H1 (cell line): ENCODE measurements at regions not wholly inside any gene's neighbourhood (a gene's known extent, or its start where the extent isn't known, plus 50 kb on each side); places are given as distances from the start of the nearest gene placed in this dataset.

Source experiments
- ATF2 ChIP-seq: IDR thresholded peaks from 2 replicates; pipeline ENCODE4 v1.6.1; 2012; ENCODE audit warnings: low read length, inconsistent platforms
- ATF3 ChIP-seq: IDR thresholded peaks from 2 replicates; pipeline ENCODE4 v1.6.1; 2011; ENCODE audit warnings: low read depth, mild to moderate bottlenecking, low read length; ENCODE audit not compliant: insufficient read depth
- CBX8 ChIP-seq: fragments of 300-800, 300-1000 bp; sonication (generic); IDR thresholded peaks from 2 replicates; pipeline ENCODE4 v1.7.1; 2016; ENCODE audit warnings: low read depth, low read length, borderline replicate concordance
- CREB1 ChIP-seq: IDR thresholded peaks from 2 replicates; pipeline ENCODE4 v1.6.1; 2012; ENCODE audit warnings: inconsistent platforms
- KDM5A ChIP-seq: fragments of 200-600 bp; IDR thresholded peaks from 2 replicates; pipeline ENCODE4 v1.7.1; 2012; ENCODE audit warnings: mild to moderate bottlenecking, low read length, inconsistent platforms, mixed read lengths
- MAX ChIP-seq: IDR thresholded peaks from 2 replicates; pipeline ENCODE4 v1.6.1; 2012; ENCODE audit warnings: inconsistent platforms
- POLR2A ChIP-seq, 2 experiments: IDR thresholded peaks; 1 replicate in 1 of 2; 2 replicates in 1 of 2; pipeline ENCODE4 v1.6.1; 2011; ENCODE audit warnings: low read depth in 2 of 2, low read length in 2 of 2, mild to moderate bottlenecking in 2 of 2; ENCODE audit errors: control extremely low read depth in 1 of 2
- RAD21 ChIP-seq, 2 experiments: IDR thresholded peaks in 1 of 2; conservative IDR thresholded peaks in 1 of 2; 2 replicates each; pipeline ENCODE4 v1.6.1; 2011; ENCODE audit warnings: low read depth in 2 of 2, low read length in 2 of 2, improper control_type of control experiment in 1 of 2, inconsistent platforms in 1 of 2, mild to moderate bottlenecking in 1 of 2, moderate library complexity in 1 of 2
- SAP30 ChIP-seq: fragments of 300-600 bp; sonication (generic); IDR thresholded peaks from 2 replicates; pipeline ENCODE4 v1.7.1; 2012; ENCODE audit warnings: low read length, moderate library complexity, mild to moderate bottlenecking, inconsistent platforms; ENCODE audit not compliant: insufficient read depth, insufficient replicate concordance
- SIN3A ChIP-seq, 2 experiments: IDR thresholded peaks in 1 of 2; conservative IDR thresholded peaks in 1 of 2; 2 replicates each; pipeline ENCODE4 v1.6.1; 2011 to 2012; ENCODE audit warnings: low read length in 2 of 2, improper control_type of control experiment in 1 of 2, low read depth in 1 of 2, mild to moderate bottlenecking in 1 of 2
- SP1 ChIP-seq: IDR thresholded peaks from 2 replicates; pipeline ENCODE4 v1.6.1; 2011; ENCODE audit warnings: low read depth, low read length
- SP2 ChIP-seq: IDR thresholded peaks from 2 replicates; pipeline ENCODE4 v1.6.1; 2012; ENCODE audit warnings: mild to moderate bottlenecking, low read length, inconsistent platforms
- TAF1 ChIP-seq: IDR thresholded peaks from 2 replicates; pipeline ENCODE4 v1.6.1; 2011; ENCODE audit warnings: mild to moderate bottlenecking, low read depth, low read length
- TAF7 ChIP-seq: optimal IDR thresholded peaks from 2 replicates; pipeline ENCODE3; 2011; ENCODE audit warnings: low read depth, mild to moderate bottlenecking, inconsistent platforms, low read length, moderate library complexity, borderline replicate concordance
- TCF12 ChIP-seq: IDR thresholded peaks from 2 replicates; pipeline ENCODE4 v1.6.1; 2011; ENCODE audit warnings: low read depth, mild to moderate bottlenecking, low read length
- YY1 ChIP-seq: IDR thresholded peaks from 2 replicates; pipeline ENCODE4 v1.6.1; 2011; ENCODE audit warnings: low read depth, mild to moderate bottlenecking, low read length
- TF ChIP-seq, protein P1 (sequence below), 3 experiments: IDR thresholded peaks; 1 replicate in 2 of 3; 2 replicates in 1 of 3; pipeline versions ENCODE4 v1.5.1 to v1.6.1; 2011; ENCODE audit warnings: low read length in 3 of 3, mild to moderate bottlenecking in 3 of 3, inconsistent platforms in 2 of 3, low read depth in 1 of 3, moderate library complexity in 1 of 3; ENCODE audit not compliant: insufficient read depth in 1 of 3; ENCODE audit errors: control extremely low read depth in 1 of 3

- TF ChIP-seq, protein P1, sequence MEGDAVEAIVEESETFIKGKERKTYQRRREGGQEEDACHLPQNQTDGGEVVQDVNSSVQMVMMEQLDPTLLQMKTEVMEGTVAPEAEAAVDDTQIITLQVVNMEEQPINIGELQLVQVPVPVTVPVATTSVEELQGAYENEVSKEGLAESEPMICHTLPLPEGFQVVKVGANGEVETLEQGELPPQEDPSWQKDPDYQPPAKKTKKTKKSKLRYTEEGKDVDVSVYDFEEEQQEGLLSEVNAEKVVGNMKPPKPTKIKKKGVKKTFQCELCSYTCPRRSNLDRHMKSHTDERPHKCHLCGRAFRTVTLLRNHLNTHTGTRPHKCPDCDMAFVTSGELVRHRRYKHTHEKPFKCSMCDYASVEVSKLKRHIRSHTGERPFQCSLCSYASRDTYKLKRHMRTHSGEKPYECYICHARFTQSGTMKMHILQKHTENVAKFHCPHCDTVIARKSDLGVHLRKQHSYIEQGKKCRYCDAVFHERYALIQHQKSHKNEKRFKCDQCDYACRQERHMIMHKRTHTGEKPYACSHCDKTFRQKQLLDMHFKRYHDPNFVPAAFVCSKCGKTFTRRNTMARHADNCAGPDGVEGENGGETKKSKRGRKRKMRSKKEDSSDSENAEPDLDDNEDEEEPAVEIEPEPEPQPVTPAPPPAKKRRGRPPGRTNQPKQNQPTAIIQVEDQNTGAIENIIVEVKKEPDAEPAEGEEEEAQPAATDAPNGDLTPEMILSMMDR (IDR thresholded peaks at IDR 0.05; ENCODE audit: control extremely low read depth in 1 of 3, insufficient read depth in 1 of 3, low read depth in 1 of 3, low read length in 3 of 3) = peak; percentile 47 to 88 (median 81)
- TF ChIP-seq TCF12 = no peak
- no peak for TF ChIP-seq KDM5A
- TF ChIP-seq SIN3A (conservative IDR thresholded peaks at IDR 0.05 in 1 of 2, IDR thresholded peaks at IDR 0.05 in 1 of 2; ENCODE audit: low read depth in 1 of 2, low read length in 2 of 2) = no peak
- TF ChIP-seq MAX = 0 out of 2 replicates have a peak, but pooled peaks have one; percentile 26
- TF ChIP-seq CREB1 = no peak
- TF ChIP-seq POLR2A (IDR thresholded peaks at IDR 0.05; ENCODE audit: control extremely low read depth in 1 of 2, low read depth in 2 of 2, low read length in 2 of 2) = no peak
- TF ChIP-seq RAD21 (IDR thresholded peaks at IDR 0.05 in 1 of 2, conservative IDR thresholded peaks at IDR 0.05 in 1 of 2; ENCODE audit: low read depth in 2 of 2, low read length in 2 of 2) = peak; percentile 90 to 94
- no peak for TF ChIP-seq ATF2
- no peak for TF ChIP-seq TAF1
- TF ChIP-seq CBX8 = no peak
- TF ChIP-seq YY1 = 0 out of 2 replicates have a peak, but pooled peaks have one; percentile 20
- 0 out of 2 replicates have a peak, but pooled peaks have one; percentile 46 for TF ChIP-seq SP1
- TF ChIP-seq TAF7 = no peak
- no peak for TF ChIP-seq ATF3
- TF ChIP-seq SP2 = no peak
- no peak for TF ChIP-seq SAP30
Measured at GRCh38 chr15:98518823-98519561, 129.3 kb upstream of the IGF1R start (continued).
